Bronchial epithelial cell (primary cell): ENCODE measurements at regions not wholly inside any gene's neighbourhood (a gene's known extent, or its start where the extent isn't known, plus 50 kb on each side); places are given as distances from the start of the nearest gene placed in this dataset.

Source experiments
- DNase-seq: peaks from one replicate; pipeline ENCODE4 v3.0.0-alpha.2; 2010; ENCODE audit warnings: low read depth
- FAIRE-seq: peaks from 2 replicates; lab custom pipeline; 2011; peaks lifted over from hg19 to GRCh38; lab: Jason Lieb, UNC
- H3K27me3 ChIP-seq: 2 replicates; pipeline ENCODE4 v1.5.1; 2011; ENCODE audit warnings: low read length; ENCODE audit not compliant: control insufficient read depth, insufficient read depth
- H3K36me3 ChIP-seq: 2 replicates; pipeline ENCODE4 v1.5.1; 2011; ENCODE audit warnings: low read length; ENCODE audit not compliant: control insufficient read depth, insufficient read depth
- H3K4me3 ChIP-seq: 2 replicates; pipeline ENCODE4 v1.5.1; 2011; ENCODE audit warnings: mild to moderate bottlenecking, low read depth, low read length, control low read depth
- CTCF ChIP-seq: IDR thresholded peaks from 2 replicates; pipeline ENCODE4 v1.5.1; 2011; ENCODE audit warnings: mild to moderate bottlenecking, moderate library complexity, low read length, control low read depth, inconsistent platforms; ENCODE audit not compliant: insufficient read depth, severe bottlenecking

DNA sequence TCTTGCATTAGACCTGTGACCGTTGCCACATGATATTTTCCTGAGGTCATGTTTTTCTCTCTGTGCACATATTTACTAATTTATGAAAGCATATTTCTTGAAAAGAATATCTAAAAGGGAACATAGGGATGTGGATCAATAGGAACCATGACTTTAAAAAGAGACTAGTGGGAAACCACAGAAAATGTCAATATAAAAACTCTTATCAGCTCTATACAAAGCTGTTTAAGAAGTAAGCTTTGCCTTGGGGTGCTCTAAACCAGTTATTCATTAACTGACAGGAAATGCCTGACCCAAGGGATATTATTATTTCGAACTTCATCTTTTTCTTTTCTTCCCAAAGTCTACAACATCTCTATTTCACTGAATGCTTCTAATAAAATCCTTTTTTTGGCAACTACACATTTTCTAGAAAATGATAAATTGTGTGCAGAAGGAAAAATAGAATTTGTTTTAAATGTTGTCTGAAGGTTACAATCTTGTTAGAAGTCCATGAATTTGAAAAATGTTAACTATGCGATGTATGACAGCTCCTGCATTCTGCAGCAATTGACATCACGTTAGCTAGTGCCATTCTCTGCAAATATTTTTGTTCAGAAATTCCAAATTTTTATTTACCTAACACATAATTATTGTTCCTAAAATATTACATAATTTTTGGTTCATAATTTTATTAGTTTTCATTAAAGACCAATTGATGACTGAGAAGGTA lies 345.0 kb downstream of the SLC16A7 start:
- FAIRE-seq (no peak), DNase-seq (no peak)
- Histone ChIP-seq H3K4me3 (no peak overlapping the region), H3K36me3 (no peaks in the 10 kb centered on the region), H3K27me3 (no peaks in the 10 kb centered on the region)
- TF ChIP-seq CTCF: no peak

DNA sequence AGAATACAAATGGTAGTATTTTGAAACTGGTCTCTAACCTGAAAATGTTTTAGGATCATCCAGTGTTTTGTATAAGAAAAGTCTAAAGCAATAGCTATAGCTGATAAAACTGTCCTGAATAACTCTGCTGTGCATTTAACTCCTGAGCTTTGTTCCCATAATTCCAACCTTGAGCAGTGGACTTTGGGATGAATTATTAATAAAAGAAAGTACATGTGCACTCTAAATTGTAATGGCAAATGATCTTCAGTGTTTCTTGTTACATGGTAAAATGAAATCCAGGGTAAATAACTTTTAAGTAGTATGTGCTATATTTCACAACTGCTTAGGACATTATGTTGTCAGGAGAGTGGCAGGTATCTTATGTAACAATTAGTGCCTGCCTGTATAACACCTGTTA lies 345.6 kb downstream of the SLC16A7 start:
- DNase-seq (no peak), FAIRE-seq (no peak)
- Histone ChIP-seq H3K36me3 (no peaks in the 10 kb centered on the region), H3K27me3 (no peaks in the 10 kb centered on the region), H3K4me3 (no peak overlapping the region)
- no peak for TF ChIP-seq CTCF

DNA sequence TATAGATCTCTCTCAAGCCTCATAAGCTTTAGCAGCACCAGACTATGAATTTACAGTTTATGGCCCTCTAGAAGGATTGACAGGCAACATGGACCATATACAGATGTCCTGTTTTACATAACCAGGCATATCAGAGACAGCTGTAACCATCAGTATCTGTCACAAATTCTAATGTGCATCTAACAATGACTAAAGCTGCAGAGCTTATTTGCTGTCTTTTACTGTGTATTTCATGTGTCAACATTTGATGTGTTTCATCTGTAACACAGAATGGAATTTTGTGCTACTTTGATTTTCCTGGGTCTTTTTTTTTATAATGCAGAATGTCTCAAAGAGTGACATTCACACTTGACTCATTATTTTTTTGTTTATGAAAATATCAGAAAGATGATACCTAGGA lies 348.3 kb downstream of the SLC16A7 start:
- no peak overlapping the region for H3K4me3 ChIP-seq
- no peaks in the 10 kb centered on the region for H3K36me3 ChIP-seq
- TF ChIP-seq CTCF: no peak
- no peak for DNase-seq
- no peak for FAIRE-seq
- H3K27me3 ChIP-seq: no peaks in the 10 kb centered on the region

- no peak for DNase-seq
- no peak for TF ChIP-seq CTCF
- no peak overlapping the region for H3K4me3 ChIP-seq
- FAIRE-seq: no peak
- no peaks in the 10 kb centered on the region for H3K27me3 ChIP-seq
- H3K36me3 ChIP-seq: no peaks in the 10 kb centered on the region
Observed at GRCh38 chr12:59946635-59947034, 350.8 kb downstream of the SLC16A7 start.

DNA sequence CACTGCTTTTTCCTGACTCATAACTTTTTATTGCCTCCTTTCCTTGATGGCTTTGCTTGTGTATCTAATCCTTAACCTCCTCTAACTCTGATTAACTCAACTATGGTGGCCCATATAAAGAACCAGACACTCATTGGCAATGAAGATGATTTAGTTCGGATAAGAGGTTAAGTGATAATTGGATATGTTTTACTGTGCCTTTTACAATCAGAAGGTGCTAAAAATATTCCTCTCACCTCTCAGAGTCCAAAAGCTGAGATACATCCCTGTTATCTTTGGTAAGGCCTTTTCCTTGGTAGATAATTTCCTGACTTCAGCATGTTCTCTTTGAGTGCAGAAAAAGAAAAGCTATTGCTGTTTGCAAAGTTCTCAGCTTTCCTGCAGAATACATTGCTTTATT lies 367.7 kb downstream of the SLC16A7 start:
- Histone ChIP-seq H3K27me3 (no peaks in the 10 kb centered on the region), H3K36me3 (no peaks in the 10 kb centered on the region), H3K4me3 (no peak overlapping the region)
- TF ChIP-seq CTCF: no peak
- FAIRE-seq (no peak), DNase-seq (no peak)

- Histone ChIP-seq H3K36me3 (no peaks in the 10 kb centered on the region), H3K4me3 (no peak overlapping the region), H3K27me3 (no peaks in the 10 kb centered on the region)
- DNase-seq (peak; percentile 49), FAIRE-seq (no peak)
- no peak for TF ChIP-seq CTCF
Observed at GRCh38 chr12:59972905-59973304, 377.1 kb downstream of the SLC16A7 start.
